HepG2 (cell line): ENCODE measurements at regions not wholly inside any gene's neighbourhood (a gene's known extent, or its start where the extent isn't known, plus 50 kb on each side); places are given as distances from the start of the nearest gene placed in this dataset.

Experiments used
- ATAC-seq: fragments of 200-7000 bp; cut with Tn5 transposase; 3 replicates; pipeline ENCODE4 v1.9.1; 2020; ENCODE audit warnings: mild to moderate bottlenecking, moderate library complexity
- BruUV-seq: library from RNA; stranded (reverse); fragments of 400-500 nt; replicated peaks from 2 replicates; lab custom pipeline; 2021; lab: Mats Ljungman, UMichigan
- CTCF ChIA-PET: fragments of 300-600 bp; formaldehyde crosslinking; extraction: SDS; loops from one replicate; lab custom pipeline; 2021; ENCODE audit warnings: low total read pairs, inconsistent platforms, low intra/inter-chr PET ratio; lab: Yijun Ruan, JAX
- POLR2A ChIA-PET: fragments of 350-600 bp; sonication (Branson Sonifier 250); formaldehyde crosslinking; loops from one replicate; lab custom pipeline; 2020; ENCODE audit warnings: antibody characterized with exemption, inconsistent platforms; lab: Yijun Ruan, JAX
- DNase-seq: peaks from one replicate; pipeline ENCODE4 v3.0.0-alpha.2; 2015; ENCODE audit warnings: low spot score
- FAIRE-seq: peaks from 3 replicates; lab custom pipeline; 2011; peaks lifted over from hg19 to GRCh38; lab: Jason Lieb, UNC
- H2AFZ ChIP-seq: one replicate; pipeline ENCODE4 v1.6.1; 2011; ENCODE audit warnings: low read length, inconsistent platforms
- H3K27ac ChIP-seq: fragments of 300-600 bp; 3 replicates; pipeline ENCODE4 v1.8.0; 2011; ENCODE audit warnings: mixed run types, mild to moderate bottlenecking, mixed read lengths, low read length, inconsistent platforms; ENCODE audit not compliant: insufficient read depth; ENCODE audit errors: extremely low read length
- H3K27me3 ChIP-seq, 2 experiments: fragments of 200-600 bp in 1 of 2; 2 replicates in 1 of 2; 3 replicates in 1 of 2; pipeline versions ENCODE4 v1.6.0 to v1.8.0; 2011; ENCODE audit warnings: low read length in 2 of 2, mild to moderate bottlenecking in 2 of 2, moderate library complexity in 2 of 2, inconsistent platforms in 1 of 2; ENCODE audit not compliant: insufficient read depth in 2 of 2, control insufficient read depth in 1 of 2
- H3K36me3 ChIP-seq, 2 experiments: fragments of 200-600 bp in 1 of 2; replicated peaks in 1 of 2; 2 replicates in 1 of 2; 3 replicates in 1 of 2; pipeline versions ENCODE4 v1.5.1 to v1.8.0; 2011; ENCODE audit warnings: low read length in 2 of 2, inconsistent platforms in 1 of 2; ENCODE audit not compliant: insufficient read depth in 2 of 2, control insufficient read depth in 1 of 2
- H3K4me1 ChIP-seq: 2 replicates; pipeline ENCODE4 v1.5.1; 2012; ENCODE audit warnings: low read length, inconsistent platforms; ENCODE audit not compliant: insufficient read depth
- H3K4me2 ChIP-seq: 2 replicates; pipeline ENCODE4 v1.6.0; 2011; ENCODE audit warnings: low read depth, low read length, inconsistent platforms
- H3K4me3 ChIP-seq, 3 experiments: fragments of 200-600 bp in 1 of 3; sonication (generic), shearing (Covaris generic) in 1 of 3; replicated peaks in 1 of 3; 2 replicates each; pipeline ENCODE4 v1.5.1; 2011 to 2016; ENCODE audit warnings: low read length in 3 of 3, inconsistent platforms in 2 of 3, low read depth in 2 of 3, mild to moderate bottlenecking in 2 of 3, control low read depth in 1 of 3, mixed read lengths in 1 of 3; ENCODE audit not compliant: insufficient read depth in 1 of 3
- H3K79me2 ChIP-seq: one replicate; pipeline ENCODE4 v1.6.1; 2011; ENCODE audit warnings: low read length, inconsistent platforms; ENCODE audit not compliant: insufficient read depth
- H3K9ac ChIP-seq: 2 replicates; pipeline ENCODE4 v1.6.0; 2011; ENCODE audit warnings: mild to moderate bottlenecking, low read depth, low read length, inconsistent platforms; ENCODE audit not compliant: insufficient read depth
- H3K9me3 ChIP-seq: 2 replicates; pipeline ENCODE4 v1.5.1; 2012; ENCODE audit warnings: mild to moderate bottlenecking, low read length
- H4K20me1 ChIP-seq: 2 replicates; pipeline ENCODE4 v1.6.0; 2011; ENCODE audit warnings: inconsistent platforms, mild to moderate bottlenecking, low read length, moderate library complexity; ENCODE audit not compliant: insufficient read depth
- ARNT2 ChIP-seq: sonication (generic); formaldehyde crosslinking; IDR thresholded peaks from 2 replicates; pipeline ENCODE4 v1.8.0; 2022; ENCODE audit warnings: mild to moderate bottlenecking, low read depth, missing genetic modification reagents, moderate library complexity
- FOXK1 ChIP-seq: sonication (generic); formaldehyde crosslinking; IDR thresholded peaks from 2 replicates; pipeline ENCODE4 v1.4.0; 2020; ENCODE audit warnings: low read depth, missing genetic modification reagents, borderline replicate concordance
- HNF4A ChIP-seq: sonication (generic); formaldehyde crosslinking; IDR thresholded peaks from 2 replicates; pipeline ENCODE4 v1.4.0; 2020; ENCODE audit warnings: missing genetic modification reagents
- HNRNPH1 ChIP-seq: fragments of 200-400 bp; formaldehyde crosslinking; optimal IDR thresholded peaks from 2 replicates; pipeline ENCODE3; 2017; ENCODE audit warnings: mild to moderate bottlenecking, low read depth, low read length
- MIER3 ChIP-seq: IDR thresholded peaks from 2 replicates; pipeline ENCODE4 v1.6.1; 2016; ENCODE audit warnings: missing compliant biosample characterization, borderline replicate concordance
- TBL1XR1 ChIP-seq: fragments of 150-350 bp; IDR thresholded peaks from 2 replicates; pipeline ENCODE4 v1.6.1; 2014; ENCODE audit warnings: borderline replicate concordance, low read length; ENCODE audit not compliant: partially characterized antibody
- TP53 ChIP-seq: sonication (generic); formaldehyde crosslinking; conservative IDR thresholded peaks from 2 replicates; pipeline ENCODE4 v1.4.0; 2020; ENCODE audit warnings: missing genetic modification reagents
- U2AF1 ChIP-seq: fragments of 200-400 bp; formaldehyde crosslinking; optimal IDR thresholded peaks from 2 replicates; pipeline ENCODE3; 2017; ENCODE audit warnings: mild to moderate bottlenecking, low read depth, low read length
- ZBTB38 ChIP-seq: sonication (generic); formaldehyde crosslinking; IDR thresholded peaks from 2 replicates; pipeline ENCODE4 v1.5.1; 2020; ENCODE audit warnings: mild to moderate bottlenecking, missing genetic modification reagents
- ZFAT ChIP-seq: sonication (generic); formaldehyde crosslinking; conservative IDR thresholded peaks from 2 replicates; pipeline ENCODE4 v1.8.1; 2023; ENCODE audit warnings: missing genetic modification reagents, inconsistent platforms
- ZNF207 ChIP-seq: fragments of 450-650 bp; IDR thresholded peaks from 2 replicates; pipeline ENCODE4 v1.6.1; 2016; ENCODE audit warnings: antibody characterized with exemption, borderline replicate concordance
- ZNF432 ChIP-seq: sonication (generic); formaldehyde crosslinking; IDR thresholded peaks from 2 replicates; pipeline ENCODE4 v1.5.0; 2020; ENCODE audit warnings: missing genetic modification reagents, mild to moderate bottlenecking, borderline replicate concordance
- ZNF614 ChIP-seq: IDR thresholded peaks from 2 replicates; pipeline ENCODE4 v1.6.1; 2018; ENCODE audit warnings: missing biosample characterization, missing genetic modification reagents, inconsistent platforms, borderline replicate concordance
- WGBS: methylation state at CpG from one replicate; pipeline ENCODE4 v1.1.6; 2017; ENCODE audit warnings: low lambda C conversion rate; 5-methylcytosine and 5-hydroxymethylcytosine counted together
- in situ Hi-C: cut with HindIII; loops from 2 replicates; pipeline ENCODE4 v1.10.0; 2017; ENCODE audit warnings: low pct_unique_long_range_greater_than_20kb; ENCODE audit not compliant: extremely low pct_ligation_motif_present
- intact Hi-C: fragments of 100-400 bp; cut with micrococcal nuclease; formaldehyde crosslinking; loops from one replicate; pipeline ENCODE4 v1.10.0; 2022; ENCODE audit not compliant: unreplicated experiment
- TF ChIP-seq, protein P1 (sequence below): sonication (generic); formaldehyde crosslinking; IDR thresholded peaks from 2 replicates; pipeline ENCODE4 v1.4.0; 2020; ENCODE audit warnings: missing genetic modification reagents
- TF ChIP-seq, protein P2 (sequence below): sonication (generic); formaldehyde crosslinking; IDR thresholded peaks from 2 replicates; pipeline ENCODE4 v1.8.0; 2022; ENCODE audit warnings: missing genetic modification reagents, low read depth, mild to moderate bottlenecking, borderline replicate concordance
- TF ChIP-seq, protein P3 (sequence below): sonication (generic); formaldehyde crosslinking; conservative IDR thresholded peaks from 2 replicates; pipeline ENCODE4 v1.4.0; 2020; ENCODE audit warnings: missing genetic modification reagents
- TF ChIP-seq, protein P4 (sequence below): sonication (generic); formaldehyde crosslinking; IDR thresholded peaks from 2 replicates; pipeline ENCODE4 v1.4.0; 2020; ENCODE audit warnings: mild to moderate bottlenecking, missing genetic modification reagents

DNA sequence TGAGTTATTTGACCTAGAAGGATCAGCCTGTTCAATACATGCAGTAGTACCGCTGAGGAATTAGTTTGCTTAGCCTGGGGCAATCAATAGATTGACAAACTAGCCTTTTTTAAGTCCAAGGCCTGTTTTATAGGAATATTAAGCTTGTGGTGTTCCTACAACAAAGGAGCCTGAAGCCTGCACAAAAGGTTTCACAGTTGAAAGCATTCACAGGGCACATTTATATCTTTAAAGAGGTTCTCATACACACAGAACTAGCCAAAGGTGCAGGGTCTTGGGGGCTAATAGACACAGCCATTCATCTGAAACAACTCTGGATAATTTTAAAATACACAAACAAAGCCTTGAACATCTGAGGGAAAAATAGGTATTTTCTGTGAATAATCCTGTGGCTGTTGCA lies 160.3 kb downstream of the RPS29 start (continued):
- TF ChIP-seq, protein P1, sequence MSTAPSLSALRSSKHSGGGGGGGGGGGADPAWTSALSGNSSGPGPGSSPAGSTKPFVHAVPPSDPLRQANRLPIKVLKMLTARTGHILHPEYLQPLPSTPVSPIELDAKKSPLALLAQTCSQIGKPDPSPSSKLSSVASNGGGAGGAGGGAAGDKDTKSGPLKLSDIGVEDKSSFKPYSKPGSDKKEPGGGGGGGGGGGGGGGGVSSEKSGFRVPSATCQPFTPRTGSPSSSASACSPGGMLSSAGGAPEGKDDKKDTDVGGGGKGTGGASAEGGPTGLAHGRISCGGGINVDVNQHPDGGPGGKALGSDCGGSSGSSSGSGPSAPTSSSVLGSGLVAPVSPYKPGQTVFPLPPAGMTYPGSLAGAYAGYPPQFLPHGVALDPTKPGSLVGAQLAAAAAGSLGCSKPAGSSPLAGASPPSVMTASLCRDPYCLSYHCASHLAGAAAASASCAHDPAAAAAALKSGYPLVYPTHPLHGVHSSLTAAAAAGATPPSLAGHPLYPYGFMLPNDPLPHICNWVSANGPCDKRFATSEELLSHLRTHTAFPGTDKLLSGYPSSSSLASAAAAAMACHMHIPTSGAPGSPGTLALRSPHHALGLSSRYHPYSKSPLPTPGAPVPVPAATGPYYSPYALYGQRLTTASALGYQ (CRISPR knock-in tag) = no peak

DNA sequence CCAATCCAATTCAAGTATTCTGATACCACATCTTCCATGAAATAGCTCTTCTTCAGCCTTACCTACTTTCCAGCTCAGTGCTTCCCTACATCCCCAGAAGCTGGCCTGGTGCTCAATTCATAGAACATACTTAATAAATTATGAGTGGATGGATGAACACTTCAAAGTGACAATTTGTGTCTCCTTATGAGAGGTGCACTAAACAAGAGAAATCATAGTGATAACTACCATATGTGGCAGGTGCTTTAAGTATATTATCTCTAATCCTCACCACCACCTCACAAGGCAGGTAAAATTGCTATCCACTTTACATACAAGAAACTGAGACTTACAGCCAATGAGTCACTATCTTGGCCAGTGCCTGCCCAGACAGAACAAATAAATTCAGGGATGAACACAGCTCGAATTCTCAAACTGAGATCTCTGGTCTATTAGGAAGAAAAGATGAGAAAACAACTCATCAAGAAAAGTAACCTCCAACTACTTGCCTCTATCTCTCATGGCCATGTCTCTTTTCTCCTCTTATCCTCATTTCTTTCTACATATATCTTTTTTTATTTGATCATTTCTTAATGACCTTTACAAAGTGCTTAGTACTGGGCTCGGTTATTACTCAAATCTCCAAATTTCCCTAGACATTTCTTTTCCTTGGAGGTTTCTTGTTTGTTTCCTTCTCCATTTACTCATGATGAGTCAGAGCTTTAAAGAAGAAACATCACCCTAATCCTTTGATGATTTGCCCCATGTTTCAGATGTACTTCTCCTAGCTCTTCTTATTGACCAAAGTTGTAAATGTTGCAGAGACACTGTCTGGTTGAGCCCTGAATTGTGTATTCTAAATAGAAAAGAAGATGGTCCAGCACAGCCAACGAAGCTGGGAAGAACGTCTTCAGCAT lies 161.5 kb downstream of the RPS29 start:
- intact Hi-C loops = no loop called here
- Histone ChIP-seq H3K27ac (no peak overlapping the region), H4K20me1 (no peaks in the 10 kb centered on the region), H3K4me1 (no peaks in the 10 kb centered on the region), H3K27me3 (no peaks in the 10 kb centered on the region), H3K36me3 (no peaks in the 10 kb centered on the region), H3K79me2 (no peaks in the 10 kb centered on the region), H2AFZ (no peak overlapping the region), H3K9ac (no peak overlapping the region), H3K4me2 (no peak overlapping the region), H3K4me3 (no peak overlapping the region), H3K9me3 (no peaks in the 10 kb centered on the region)
- TF ChIP-seq U2AF1 = no peak
- TF ChIP-seq, protein P2, sequence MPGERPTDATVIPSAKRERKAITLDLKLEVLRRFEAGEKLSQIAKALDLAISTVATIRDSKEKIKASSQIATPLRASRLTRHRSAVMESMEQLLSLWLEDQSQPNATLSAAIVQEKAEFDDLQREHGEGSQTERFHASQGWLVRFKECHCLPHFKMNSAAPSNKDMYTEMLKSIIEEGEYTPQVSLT (CRISPR knock-in tag) = no peak
- TF ChIP-seq, protein P3, sequence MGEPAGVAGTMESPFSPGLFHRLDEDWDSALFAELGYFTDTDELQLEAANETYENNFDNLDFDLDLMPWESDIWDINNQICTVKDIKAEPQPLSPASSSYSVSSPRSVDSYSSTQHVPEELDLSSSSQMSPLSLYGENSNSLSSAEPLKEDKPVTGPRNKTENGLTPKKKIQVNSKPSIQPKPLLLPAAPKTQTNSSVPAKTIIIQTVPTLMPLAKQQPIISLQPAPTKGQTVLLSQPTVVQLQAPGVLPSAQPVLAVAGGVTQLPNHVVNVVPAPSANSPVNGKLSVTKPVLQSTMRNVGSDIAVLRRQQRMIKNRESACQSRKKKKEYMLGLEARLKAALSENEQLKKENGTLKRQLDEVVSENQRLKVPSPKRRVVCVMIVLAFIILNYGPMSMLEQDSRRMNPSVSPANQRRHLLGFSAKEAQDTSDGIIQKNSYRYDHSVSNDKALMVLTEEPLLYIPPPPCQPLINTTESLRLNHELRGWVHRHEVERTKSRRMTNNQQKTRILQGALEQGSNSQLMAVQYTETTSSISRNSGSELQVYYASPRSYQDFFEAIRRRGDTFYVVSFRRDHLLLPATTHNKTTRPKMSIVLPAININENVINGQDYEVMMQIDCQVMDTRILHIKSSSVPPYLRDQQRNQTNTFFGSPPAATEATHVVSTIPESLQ (CRISPR knock-in tag) = no peak
- TF ChIP-seq, protein P4, sequence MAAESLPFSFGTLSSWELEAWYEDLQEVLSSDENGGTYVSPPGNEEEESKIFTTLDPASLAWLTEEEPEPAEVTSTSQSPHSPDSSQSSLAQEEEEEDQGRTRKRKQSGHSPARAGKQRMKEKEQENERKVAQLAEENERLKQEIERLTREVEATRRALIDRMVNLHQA (CRISPR knock-in tag) = no peak
- TF ChIP-seq ZNF207 = no peak
- no peak for TF ChIP-seq ZNF432 (CRISPR knock-in tag)
- TF ChIP-seq ZFAT (CRISPR knock-in tag) = no peak
- TF ChIP-seq TP53 (CRISPR knock-in tag) = no peak
- TF ChIP-seq ZNF614 (CRISPR knock-in tag) = no peak
- no peak for TF ChIP-seq ZBTB38
- no peak for TF ChIP-seq FOXK1 (CRISPR knock-in tag)
- no peak for TF ChIP-seq MIER3 (CRISPR knock-in tag)
- TF ChIP-seq HNF4A (CRISPR knock-in tag) = no peak
- no peak for TF ChIP-seq ARNT2 (CRISPR knock-in tag)
- no peak for TF ChIP-seq TBL1XR1
- TF ChIP-seq HNRNPH1 = no peak
- ChIA-PET CTCF (no interaction called here), POLR2A (no interaction called here)
- no TSS peak for BruUV-seq
- WGBS = 2% methylated on average over 4 of the region's 4 CpGs
- ATAC-seq = no peak
- DNase-seq = no peak
- FAIRE-seq = no peak
- in situ Hi-C loops = no loop called here
